ENCODE measurements at regions not wholly inside any gene's neighbourhood (a gene's known extent, or its start where the extent isn't known, plus 50 kb on each side); places are given as distances from the start of the nearest gene placed in this dataset.

- DNase-seq (ENCODE audit: low read depth) = no peak
- TF ChIP-seq CTCF (IDR thresholded peaks at IDR 0.05; ENCODE audit: insufficient read depth, low read length) = no peak
- H3K4me3 ChIP-seq (ENCODE audit: low read depth, low read length) = no peak overlapping the region
Observed at GRCh38 chr4:27148211-27148895, 287.7 kb downstream of the STIM2 start.

- TF ChIP-seq CTCF (IDR thresholded peaks at IDR 0.05; ENCODE audit: insufficient read depth, low read length) = no peak
- H3K4me3 ChIP-seq (ENCODE audit: low read depth, low read length) = no peak overlapping the region
- DNase-seq (ENCODE audit: low read depth) = peak; percentile 71
Observed at GRCh38 chr4:27149541-27150212, 289.0 kb downstream of the STIM2 start.

GRCh38 chr4:27152703-27153102 lies 292.1 kb downstream of the STIM2 start:
- no peak for TF ChIP-seq CTCF (IDR thresholded peaks at IDR 0.05; ENCODE audit: insufficient read depth, low read length)
- no peak for DNase-seq (ENCODE audit: low read depth)
- no peak overlapping the region for H3K4me3 ChIP-seq (ENCODE audit: low read depth, low read length)

GRCh38 chr4:27154706-27155105 lies 294.1 kb downstream of the STIM2 start:
- TF ChIP-seq CTCF (IDR thresholded peaks at IDR 0.05; ENCODE audit: insufficient read depth, low read length) = no peak
- no peak overlapping the region for H3K4me3 ChIP-seq (ENCODE audit: low read depth, low read length)
- DNase-seq (ENCODE audit: low read depth) = peak; percentile 66

GRCh38 chr4:27161191-27161590 lies 300.6 kb downstream of the STIM2 start:
- DNase-seq (ENCODE audit: low read depth) = no peak
- TF ChIP-seq CTCF (IDR thresholded peaks at IDR 0.05; ENCODE audit: insufficient read depth, low read length) = no peak
- no peak overlapping the region for H3K4me3 ChIP-seq (ENCODE audit: low read depth, low read length)

- no peak for TF ChIP-seq CTCF (IDR thresholded peaks at IDR 0.05; ENCODE audit: insufficient read depth, low read length)
- H3K4me3 ChIP-seq (ENCODE audit: low read depth, low read length) = no peak overlapping the region
- no peak for DNase-seq (ENCODE audit: low read depth)
Observed at GRCh38 chr4:27168783-27169182, 308.1 kb downstream of the STIM2 start.

Measured in fibroblast of the aortic adventitia (primary cell).